DMS53 treated with DMSO at 0.1 percent for 48 hours (cell line): ENCODE measurements at regions not wholly inside any gene's neighbourhood (a gene's known extent, or its start where the extent isn't known, plus 50 kb on each side); places are given as distances from the start of the nearest gene placed in this dataset.

Experiments used
- DNase-seq: peaks from one replicate; lab custom pipeline; 2025; ENCODE audit not compliant: unreplicated experiment; lab: John Stamatoyannopoulos, UW

DNA sequence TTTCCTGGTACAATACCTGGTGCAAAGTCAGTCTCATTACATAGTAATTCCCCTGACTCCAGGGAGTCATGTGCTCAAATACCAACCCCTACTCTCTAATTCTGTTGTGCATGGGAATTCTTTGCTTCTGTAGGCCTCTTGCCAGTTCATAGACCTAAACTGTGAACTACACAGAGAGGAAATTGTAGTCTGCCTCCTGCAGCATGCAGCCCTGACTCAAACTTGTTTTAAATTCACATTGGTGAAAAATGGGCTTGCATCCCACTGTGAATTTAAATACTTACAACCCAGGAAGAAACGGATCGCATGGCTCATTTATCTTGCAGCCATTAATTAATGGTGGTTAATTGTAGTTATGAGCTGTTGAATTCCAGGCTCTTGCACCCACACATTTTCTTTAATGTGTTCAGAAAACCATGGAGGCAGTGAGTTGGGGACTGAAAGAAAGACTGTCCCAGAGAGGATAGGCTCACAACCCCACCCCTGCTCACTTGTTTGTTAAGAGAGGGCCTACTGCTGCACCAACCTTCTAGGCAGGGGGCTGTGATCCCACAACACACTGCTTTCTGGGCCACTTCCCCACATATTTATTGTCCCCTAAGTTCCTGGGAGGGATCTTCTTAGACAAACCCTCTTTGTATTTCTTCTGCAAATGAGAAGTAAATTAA is 579.1 kb downstream of the DHX35 start:
- no peak for DNase-seq

DNA sequence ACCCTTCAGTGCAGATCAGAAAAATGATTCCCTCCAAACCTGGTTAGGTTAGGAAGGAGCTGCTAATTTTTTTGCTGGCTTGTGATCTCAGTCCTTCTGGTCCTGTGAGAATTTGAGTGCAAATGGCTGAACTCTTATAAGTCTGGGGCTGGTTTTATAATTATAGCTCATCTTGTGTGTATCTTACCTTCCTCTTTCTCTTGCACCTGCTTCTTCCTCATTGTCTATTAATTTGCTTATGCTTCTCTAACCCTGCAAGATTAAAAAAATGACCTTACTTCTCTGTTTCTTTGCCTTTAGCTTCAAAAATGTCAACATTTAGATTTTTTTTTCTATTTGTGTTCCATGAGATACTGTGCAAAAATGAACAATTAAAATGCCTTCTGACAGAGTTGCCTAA is 576.2 kb downstream of the DHX35 start:
- DNase-seq = no peak

DNA sequence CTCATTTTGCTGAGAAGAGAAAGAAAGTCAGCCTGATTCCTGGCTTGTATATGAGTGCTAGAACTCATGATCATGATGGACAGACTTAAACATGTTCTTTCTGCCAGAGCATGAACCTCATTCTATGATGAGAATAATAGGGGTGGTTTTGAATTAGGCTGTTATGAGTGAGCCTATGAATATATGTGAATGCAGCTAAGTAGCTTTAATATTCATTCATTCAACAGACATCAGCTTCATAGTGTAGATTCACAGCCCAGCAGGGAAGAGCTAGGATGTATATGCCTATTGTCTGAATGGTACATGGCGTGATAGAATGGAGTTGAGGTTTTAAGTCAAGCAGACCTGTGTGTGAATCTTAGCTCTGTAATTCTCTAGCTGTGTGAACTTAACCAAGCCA is 573.2 kb downstream of the DHX35 start:
- no peak for DNase-seq

DNA sequence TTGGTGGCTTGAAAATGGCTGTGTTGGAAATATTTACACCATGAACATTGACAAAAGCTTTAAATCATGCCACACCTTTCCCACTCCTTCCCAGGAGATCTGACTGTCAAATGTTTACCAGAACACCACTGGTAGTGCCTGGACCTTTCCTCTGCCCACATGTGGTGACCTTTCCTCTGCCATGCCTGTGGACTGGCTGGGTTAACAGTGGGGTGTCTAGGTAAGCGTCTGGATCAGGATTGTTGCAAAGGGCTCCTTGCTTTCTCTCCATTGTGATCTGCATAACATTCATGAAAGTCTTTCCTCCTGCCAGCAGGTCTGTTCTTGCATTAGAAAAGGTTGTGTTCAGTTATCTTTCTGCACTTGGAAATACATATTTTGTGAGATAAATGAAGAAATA is 572.7 kb downstream of the DHX35 start:
- DNase-seq = no peak

DNA sequence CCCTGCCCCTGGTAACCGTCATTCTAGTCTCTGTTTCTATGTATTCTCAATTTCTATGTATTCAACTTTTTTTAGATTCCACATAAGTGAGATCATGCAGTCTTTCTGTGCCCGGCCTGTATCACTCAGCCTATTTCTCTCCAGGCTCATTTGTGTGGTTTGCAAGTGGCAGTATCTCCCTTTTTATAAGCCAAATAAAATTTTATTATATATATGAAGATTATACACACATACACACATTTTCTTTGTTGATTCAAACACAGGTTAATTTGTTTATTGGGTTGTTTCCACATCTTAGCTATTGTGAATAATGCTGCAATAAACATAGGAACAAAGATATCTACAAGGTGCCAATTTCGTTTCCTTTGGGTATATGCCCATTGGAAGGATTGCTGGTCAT is 571.7 kb downstream of the DHX35 start:
- no peak for DNase-seq

DNA sequence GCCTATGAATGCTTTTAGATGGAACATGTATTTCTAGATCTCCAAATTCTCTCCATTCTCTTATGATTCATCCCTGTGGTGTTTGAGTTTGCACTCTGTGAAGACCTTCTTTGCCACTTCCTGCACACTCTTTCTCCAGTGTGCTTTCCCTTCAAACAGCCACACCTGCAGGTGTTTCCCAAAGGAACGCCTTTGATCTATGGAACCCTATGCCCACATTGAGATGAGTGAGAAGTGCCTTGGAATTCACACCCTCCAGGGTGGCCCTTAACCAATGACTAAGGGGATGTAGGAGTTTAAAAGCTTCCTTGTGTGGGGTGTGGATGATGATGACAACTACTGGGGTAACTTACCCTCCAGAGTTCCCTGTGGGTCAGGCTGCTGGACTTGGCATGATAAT is 570.1 kb downstream of the DHX35 start:
- DNase-seq = no peak

DNA sequence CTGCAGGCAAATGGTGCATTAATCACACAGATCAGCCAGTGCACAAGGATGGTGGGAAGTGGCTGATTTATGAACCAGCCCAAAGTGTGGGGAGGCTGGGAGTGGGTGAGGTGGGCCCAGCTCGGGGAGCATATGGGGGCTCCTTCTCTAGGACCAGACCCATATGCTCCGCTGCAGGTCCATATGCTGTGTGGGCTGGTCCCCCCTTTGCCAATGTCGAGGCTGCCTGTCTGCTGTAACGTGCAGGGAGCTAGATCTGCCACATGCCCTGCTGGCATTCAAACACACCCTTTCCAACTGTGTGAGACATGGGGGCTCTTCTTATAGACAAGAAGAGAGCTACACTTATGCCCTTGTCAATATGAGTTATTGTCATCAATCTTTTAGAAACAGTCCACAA is 566.3 kb downstream of the DHX35 start:
- no peak for DNase-seq

DNA sequence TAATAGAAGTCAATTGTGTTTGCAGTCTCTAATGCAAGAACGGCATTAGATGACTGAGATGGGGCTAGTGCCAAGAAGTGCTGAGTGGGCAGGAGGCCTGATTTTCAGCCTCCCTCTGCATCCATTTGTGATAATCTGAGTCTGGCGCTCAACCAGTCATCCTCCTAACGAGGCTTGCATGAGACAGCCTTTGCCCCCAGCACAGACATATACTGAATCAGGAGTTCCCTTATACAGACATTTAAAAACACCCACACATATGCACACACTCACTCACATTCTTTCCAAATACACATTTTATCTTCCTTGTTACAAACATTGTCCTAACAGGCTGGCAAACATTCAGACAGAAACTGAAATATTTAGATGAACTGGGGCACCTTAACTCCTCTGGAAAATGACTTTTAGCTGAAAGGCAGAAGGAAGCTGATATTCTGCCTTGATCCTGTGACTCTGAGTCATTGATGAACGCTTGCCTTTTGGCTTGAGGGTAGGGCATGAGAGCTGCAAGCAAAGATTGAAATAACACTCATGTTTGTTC is 562.3 kb downstream of the DHX35 start:
- DNase-seq = no peak

DNA sequence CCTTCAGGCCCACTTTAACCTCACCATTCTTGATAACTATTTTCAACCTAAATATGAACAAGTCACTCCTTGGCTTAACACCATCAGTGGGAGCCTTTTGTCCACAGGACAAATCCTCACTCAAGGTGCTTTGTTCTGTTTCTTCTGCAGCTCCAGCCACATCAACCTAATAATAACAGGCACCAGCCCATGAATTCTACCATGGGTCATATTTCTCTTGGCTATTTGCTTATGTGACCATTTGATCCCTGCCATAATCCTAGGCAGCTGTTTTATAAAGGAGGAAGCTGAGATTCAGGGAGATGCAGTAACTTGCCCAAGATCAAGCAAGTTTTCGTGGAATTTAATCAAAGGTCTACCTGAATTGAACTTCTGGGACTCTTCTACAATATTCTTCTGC is 561.3 kb downstream of the DHX35 start:
- DNase-seq = no peak

DNA sequence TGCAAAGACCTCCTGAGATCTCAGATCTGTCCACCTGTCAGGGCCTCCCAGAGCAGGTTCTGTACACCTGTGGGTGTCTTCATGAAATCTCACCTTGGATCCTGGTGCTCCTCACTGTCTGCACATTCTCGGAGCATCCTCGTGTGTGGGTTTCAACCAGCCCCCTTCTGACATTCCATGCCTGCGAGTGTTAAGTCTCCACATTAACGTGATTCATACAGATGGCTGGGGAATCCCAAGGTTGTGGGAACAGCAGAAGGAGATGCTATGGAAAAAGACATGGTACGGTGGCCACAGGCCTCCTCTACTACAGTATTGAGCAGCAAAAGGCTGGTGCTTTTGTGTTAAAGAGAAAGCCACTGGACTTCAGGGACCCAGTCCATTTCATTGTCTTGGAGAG is 556.5 kb downstream of the DHX35 start:
- DNase-seq = no peak

DNA sequence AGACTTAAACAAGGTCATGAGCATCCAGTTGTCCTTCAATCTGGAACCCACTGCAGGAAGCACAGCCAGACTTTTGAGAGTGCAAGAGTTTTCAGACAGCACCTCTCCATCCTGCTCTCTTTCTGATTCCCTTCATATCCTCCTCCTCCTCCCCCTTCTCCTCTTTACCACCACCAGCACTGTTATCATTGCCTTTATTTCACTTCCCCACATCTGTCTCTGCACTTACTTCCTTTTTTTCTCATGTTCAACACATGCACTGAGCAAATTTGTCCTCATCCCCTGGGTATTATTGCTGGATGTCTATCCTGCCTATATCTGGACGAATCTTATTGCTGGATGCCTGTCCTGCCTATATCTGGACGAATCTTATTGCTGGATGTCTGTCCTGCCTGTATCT is 554.8 kb downstream of the DHX35 start:
- DNase-seq = no peak

DNA sequence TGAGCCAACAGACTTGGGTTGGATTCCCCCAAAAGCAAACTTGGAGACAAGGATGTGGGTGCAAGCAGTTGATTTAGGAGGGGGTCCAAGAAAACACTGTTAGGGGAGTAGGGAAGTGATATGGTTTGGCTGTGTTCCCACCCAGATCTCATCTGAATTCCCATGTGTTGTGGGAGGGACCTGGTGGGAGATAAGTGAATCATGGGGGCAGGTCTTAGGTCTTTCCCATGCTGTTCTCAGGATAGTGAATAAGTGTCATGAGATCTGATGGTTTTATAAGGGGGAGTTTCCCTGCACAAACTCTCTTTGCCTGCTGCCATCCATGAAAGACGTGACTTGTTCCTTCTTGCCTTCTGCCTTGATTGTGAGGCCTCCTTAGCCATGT is 542.6 kb downstream of the DHX35 start:
- DNase-seq = no peak

DNA sequence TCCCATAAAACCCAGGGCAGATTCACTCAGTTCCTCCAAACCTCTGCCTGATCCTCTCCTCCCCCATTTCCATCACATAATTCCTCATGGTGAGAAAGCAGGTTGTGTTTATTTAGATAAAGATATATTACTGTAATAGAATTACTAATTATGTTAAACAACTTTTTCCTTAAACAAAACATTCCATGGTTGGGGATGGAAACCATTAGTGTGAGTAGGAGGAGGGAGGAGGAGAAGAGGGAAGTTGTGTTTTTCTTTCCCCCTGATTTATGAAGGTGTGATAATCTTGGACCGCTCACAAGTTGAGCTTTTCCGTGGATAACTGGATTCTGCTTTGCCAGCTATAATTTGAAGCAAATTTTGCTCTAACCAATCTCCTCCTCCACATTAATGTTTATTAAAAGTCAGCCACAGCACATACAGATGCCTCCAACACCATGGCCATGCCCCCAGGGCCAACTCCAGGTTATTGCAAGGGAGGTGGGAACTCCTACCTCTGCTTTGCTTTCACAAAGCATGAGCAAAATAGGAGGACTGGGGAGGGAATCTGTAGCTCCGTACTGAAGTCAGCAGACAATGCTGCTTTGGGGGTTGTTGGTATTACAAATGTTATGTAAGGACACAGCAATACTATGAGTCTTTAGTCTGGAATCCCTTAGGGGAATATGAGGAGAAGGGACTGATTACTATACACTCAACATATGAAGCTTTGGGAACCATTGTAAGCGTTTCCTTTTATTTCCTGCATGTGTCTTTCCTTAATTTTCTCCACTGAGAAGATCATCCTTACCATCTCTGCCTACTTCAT is 542.0 kb downstream of the DHX35 start:
- no peak for DNase-seq

DNA sequence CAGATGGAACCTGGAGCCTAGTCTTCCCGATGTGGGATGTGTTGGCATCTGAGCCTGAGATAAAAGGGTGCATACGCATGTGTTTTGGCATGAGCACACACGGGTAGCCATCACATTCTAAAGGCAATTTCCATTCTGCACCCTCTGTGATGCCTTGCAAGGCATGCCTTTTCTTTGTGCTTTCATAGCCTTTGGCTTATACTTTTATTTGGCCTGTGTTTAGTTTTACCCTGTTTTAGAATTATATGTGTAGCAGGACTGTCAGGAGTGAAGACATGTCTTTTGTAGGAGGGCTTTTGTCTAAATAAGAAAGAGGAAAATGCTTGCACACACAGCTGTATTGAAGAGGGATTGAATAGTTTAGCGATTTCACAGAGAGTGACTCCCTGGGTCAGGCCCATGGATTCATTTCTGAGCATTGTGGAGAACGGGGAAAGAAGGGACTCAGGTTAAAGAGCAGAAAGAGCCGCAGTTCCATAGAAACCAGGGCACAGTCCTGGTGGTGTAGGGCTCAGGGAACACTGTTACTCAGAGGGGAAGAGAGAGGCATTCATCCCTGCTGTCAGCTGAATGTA is 530.2 kb downstream of the DHX35 start:
- DNase-seq = no peak

DNA sequence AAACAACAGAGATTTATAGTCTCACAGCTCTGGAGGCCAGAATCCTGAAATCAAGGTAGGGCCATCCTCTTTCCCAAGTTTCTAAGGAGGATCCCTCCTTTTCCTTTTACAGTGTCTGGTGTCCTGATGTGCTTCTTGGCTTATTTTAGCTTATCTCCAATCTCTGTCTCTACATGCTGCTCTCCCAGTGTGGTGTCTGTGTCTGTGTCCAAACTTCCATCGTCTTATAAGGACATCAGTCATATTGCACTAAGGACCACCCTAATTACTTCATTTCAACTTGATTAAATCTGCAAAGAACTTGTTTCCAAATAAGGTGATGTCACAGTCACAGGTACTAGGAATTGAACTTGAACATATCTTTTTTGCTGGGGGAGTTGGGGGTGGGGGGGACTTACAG is 529.6 kb downstream of the DHX35 start:
- DNase-seq = no peak

DNA sequence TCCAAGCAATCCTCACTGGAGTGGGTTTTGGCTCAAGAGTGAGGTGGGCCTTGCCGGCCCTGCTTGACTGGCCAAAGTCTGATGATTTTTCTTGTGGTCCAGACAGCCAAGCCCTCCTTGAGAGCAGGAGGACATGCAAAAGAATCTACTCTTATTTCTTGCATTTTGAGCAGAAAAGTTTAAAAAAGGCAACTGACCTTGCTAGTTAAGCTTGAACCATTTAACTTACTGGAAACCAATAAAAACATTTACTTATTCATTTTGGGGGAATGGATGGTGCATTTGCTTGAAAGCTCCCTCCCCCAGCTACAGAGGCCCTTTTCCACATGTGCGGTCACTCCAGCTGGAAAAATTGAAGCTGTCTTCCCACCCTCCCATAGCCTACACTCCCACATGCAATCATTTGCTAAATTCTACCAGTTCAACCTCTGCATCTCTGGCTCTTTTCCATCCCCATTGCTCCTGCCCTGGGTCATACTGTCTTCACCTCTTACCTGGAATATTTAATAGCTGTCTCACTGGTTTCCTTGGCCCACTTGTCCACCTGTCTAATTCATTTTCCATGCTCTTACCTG is 527.9 kb downstream of the DHX35 start:
- no peak for DNase-seq

DNA sequence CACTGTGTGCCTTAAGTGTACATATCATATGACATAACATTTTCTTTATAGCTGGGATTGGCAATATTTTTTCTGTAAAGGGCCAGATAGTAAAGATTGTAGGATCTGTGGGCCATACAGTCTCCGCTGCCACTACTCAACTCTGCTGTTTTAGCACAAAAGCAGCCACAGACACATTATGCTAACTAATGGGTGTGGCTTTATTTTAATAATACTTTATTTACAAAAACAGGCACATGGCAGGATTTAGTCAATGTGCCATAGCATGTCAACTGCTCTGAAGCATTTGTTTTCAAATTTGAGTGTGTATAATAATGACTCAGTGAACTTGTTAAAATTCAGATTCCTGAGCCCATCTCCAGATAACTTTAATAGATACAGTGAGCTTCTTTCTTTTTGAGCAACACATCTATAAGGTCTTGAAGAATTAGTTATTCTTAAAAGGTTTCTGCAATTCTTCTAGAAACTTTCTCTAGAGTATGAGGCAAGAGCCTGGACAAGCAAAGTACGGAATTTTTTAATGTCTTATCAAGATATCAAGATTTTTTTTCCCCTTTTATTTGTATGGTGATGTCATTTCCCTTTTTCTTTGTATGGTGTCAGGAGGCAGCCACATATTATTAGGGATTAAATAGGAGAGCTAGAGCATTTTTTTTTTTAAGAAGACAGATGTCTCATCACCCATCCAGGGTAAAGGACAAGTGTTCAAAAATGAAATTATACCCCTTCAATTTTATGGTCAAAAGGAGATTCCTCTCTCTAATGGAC is 518.3 kb downstream of the DHX35 start:
- no peak for DNase-seq

DNA sequence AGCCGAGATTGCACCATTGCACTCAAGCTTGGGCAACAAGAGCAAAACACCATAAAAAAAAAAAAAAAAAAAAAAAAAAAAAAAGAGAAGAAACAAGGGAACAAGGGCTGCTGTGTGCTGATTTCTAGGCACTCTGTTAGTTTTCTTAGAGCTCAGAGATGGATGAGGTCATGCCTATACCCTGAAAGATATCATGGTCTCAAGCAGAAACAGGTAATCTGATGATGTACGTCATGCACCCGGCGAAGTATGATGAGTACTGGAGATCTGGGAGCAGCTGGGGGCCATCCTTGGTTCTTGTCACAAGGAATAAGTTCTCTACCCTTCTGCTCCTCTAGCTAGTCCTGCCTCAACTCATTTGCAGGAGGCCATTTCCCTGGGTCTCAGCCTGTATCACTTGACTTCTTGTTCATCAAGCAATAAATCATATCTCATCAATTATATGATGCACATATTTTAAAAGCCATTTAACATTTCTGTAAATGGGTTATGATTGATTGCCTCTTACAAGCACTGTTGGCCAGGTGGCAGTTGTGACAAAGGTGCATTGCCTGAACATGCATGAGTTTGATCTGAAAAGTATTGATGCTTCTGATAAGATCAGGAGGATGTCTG is 517.2 kb downstream of the DHX35 start:
- no peak for DNase-seq

DNA sequence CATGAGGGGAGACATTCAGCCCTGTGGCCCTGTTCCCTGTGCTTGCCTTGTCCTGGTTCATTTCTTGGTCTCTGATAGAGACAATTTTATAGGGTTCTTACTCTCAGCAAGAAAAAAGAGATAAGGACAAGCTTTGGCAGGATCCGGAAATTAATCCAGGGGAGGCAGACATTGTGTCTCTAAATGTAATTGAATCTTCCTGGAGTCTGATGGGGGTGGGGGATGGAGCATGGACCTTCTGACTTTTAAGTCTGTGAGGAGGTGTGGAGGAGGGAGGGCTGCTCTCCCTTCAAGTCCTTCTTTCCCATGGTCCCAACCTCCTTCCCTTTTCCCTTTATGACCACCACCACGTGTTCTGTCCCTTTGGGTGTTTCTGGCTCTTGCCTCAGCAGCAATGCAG is 512.7 kb downstream of the DHX35 start:
- no peak for DNase-seq

DNA sequence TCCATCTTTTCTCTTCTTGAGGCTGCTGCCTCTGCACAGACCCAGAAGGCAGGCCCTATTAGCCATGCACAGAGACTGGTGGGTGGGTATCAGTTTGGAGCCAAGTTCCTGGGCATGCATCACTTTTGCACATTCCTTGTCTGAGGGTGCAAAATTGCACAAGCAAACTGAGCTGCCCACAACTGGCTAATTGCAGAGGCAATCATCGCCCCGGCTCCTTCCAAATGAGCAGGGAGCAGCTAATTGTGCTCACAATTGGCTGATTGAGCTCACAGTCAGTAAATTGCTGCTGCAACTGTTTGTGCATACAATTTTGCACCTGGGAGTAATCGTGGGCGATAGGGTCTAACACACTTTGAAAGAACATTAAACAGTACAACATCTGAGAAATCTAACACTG is 511.4 kb downstream of the DHX35 start:
- no peak for DNase-seq

DNA sequence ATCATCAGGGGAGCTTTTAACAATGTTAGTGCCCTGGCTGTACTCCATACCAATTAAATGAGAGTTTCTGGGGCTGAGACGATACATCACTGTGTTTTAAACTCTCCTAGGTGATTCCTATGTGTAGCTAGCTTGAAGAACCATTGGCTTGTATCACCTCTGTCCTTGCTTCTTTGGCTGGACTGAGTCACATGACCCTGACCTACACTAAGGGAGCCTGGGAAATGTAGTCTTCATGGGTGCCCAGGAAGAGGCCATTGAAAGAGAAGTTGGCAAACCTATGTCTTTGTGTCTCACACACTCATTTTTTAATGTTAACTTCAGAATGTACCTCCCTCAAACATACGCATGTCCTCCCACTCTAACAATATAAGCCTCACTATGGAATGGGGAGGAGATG is 506.6 kb downstream of the DHX35 start:
- DNase-seq = no peak
